GM21723 (cell line): ENCODE measurements at regions not wholly inside any gene's neighbourhood (a gene's known extent, or its start where the extent isn't known, plus 50 kb on each side); places are given as distances from the start of the nearest gene placed in this dataset.
"Not testable (repeated sequence)": the region's sequence is repeated elsewhere in the genome, so short reads cannot be mapped to it uniquely, and the experiment has no call there.

Source experiments
- ATAC-seq: cut with Tn5 transposase; IDR thresholded peaks from one replicate; pipeline ENCODE4 v1.9.1; 2021; ENCODE audit warnings: mild to moderate bottlenecking, moderate library complexity; ENCODE audit not compliant: unreplicated experiment

- ATAC-seq: not testable (repeated sequence)
Measured at GRCh38 chr3:195669310-195669709, 51.5 kb upstream of the MUC20 start.

DNA sequence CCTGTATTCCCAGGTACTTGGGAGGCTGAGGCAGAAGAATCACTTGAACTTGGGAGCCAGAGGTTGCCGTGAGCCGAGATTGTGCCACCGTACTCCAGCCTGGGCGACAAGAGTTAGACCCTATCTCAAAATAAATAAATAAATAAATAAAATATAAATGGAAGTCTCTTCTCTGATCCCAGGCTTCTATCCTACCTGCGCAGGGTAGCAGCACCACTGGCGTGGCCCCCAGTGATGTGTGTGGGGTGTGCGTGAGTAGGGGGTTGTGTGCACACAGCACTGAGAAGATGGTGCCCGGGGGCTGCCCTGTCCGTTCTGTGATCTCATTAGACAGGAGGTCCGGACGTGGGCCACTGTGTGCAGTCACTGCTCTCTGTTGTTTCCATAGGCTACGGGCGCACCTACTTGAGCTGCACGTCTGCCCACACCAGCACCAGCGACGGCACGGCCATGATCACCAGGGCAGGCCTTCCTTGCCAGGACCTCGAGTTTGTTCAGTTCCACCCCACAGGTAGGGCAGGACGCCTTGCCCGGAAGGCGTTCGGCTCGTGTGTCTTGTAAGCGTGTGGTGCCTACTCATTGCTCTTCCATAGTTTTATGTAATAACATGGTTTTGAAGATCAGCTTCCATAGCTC lies 52.5 kb upstream of the MUC20 start:
- ATAC-seq: not testable (repeated sequence)

DNA sequence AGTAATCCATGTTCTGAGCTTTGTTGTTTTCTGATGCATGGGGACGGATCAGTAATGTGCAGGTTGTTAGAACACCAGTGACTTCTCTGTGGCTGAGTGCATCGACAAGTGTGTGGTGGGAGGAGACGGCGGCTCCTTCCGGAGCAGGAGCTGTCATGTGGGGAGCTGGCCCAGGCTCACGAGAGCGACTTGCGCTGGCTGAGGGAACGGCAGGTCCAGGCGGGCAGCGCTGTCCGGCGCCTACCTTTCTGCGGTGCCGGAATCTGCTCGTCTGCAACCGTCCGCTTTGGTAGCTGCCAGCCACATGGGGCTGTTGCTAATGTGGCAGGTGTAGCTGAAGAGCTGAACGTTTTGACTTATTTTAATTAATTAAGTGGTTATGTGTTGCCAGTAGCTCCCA lies 55.5 kb upstream of the MUC20 start:
- not testable (repeated sequence) for ATAC-seq

DNA sequence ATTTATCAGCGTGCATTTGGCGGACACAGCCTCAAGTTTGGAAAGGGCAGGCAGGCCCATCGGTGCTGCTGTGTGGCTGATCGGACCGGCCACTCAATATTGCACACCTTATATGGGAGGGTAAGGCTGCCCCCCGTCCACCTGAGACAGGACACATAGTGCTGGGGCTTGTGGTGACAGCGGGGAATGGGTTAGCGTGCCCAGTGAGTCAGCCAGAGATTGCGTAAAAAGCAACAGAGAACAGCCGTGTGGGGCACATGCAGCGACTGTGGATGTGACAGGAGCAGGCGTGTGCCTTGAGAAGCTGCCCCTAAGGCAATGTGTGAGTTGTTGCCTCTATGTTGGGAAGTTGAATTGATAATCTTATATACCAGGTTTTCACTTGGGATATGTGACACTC lies 56.6 kb upstream of the MUC20 start:
- not testable (repeated sequence) for ATAC-seq

DNA sequence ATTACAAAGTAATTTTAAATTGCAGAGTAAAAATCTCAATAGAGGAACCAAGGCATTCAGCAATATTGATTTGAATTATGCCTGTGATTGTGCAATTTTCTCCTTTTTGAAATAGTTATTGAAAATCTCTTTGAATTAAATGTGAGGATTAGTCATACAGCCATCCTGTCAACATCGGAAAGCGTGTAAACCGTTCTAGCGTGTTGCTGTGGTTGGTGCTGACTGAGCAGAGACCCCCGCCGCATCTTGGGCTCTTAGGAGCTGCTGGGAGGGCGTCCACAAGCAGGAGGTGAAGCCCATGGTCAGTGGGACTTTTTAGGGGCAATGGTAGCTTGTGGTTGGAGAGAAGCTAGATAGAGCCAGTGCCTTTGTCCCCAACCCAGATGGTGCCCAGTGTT lies 61.6 kb upstream of the MUC20 start:
- not testable (repeated sequence) for ATAC-seq

DNA sequence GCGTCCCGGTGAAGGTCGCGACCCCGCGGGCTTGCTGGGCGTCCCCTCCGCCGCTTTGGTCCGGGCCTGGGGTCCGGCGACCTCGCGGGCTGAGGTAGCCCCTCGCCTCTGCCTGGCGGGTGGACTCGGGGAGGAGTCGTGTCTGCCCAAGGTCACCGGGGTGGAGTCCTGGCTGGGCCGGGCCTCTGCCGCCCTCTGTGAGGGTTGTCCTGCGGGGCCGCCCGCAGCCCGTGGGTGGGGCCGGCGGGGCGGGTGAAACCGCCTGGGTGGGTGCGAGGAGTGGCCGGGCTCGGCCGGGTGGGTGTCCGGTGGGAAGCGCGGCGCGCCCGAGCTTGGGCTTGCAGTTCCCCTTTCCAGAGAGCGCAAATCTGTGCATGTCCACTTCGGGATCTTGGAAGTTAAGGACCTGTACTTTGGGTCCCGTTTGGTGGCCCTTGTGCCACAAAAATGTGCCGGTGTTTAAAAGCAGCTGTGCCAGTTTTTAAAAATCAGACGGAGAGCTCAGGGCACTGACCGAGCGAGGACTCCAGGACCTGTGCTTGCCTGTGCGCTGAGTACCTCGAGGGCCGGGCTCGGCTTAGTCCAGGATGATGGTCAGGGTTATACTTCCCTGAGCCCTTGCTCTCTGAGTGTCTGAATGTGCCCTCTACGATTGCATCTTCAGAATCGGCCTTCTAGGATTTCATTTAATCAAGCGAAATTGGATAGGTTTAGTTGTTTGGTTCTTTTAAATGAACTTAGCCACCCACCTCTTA lies 62.2 kb upstream of the MUC20 start:
- peak; percentile 41 for ATAC-seq

GRCh38 chr3:195657475-195658372 lies 63.1 kb upstream of the MUC20 start:
- ATAC-seq: peak; percentile 86

DNA sequence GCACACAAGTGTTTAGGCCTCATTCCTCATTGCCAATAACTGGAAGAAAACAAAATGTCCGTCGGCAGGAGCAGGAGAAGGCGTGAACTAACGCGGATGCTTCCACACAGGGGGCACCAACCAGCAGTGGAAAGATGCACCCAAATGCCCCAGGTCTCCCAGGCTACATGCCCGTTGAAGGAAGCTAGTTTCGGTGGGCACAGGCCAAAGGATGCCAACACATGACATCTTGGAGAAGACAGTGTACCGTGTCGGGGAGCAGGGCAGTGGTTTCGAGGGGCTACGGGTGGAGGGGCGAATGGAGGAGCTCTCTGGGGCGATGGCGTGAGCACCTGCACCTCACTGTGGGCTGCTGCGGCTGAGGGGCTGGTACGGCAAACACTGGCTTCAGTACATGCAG lies 64.7 kb upstream of the MUC20 start:
- ATAC-seq: not testable (repeated sequence)

- ATAC-seq: not testable (repeated sequence)
Measured at GRCh38 chr3:195654746-195655145, 66.0 kb upstream of the MUC20 start.

- not testable (repeated sequence) for ATAC-seq
Measured at GRCh38 chr3:195654138-195654537, 66.6 kb upstream of the MUC20 start.

DNA sequence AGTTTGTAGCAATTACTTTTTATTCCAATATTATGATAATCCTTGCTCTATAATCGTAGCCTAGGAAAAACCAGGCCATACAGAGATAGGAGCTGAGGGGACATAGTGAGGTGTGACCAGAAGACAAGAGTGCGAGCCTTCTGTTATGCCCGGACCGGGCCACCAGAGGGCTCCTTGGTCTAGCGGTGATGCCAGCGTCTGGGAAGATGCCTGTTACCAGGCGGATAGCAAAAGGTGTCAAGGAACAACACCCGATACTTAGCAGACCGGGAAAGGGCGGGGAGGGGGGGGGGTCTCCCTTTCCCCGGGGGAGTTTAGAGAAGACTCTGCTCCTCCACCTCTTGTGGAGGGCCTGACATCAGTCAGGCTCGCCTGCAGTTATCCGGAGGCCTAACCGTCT lies 67.1 kb upstream of the MUC20 start:
- ATAC-seq: not testable (repeated sequence)

DNA sequence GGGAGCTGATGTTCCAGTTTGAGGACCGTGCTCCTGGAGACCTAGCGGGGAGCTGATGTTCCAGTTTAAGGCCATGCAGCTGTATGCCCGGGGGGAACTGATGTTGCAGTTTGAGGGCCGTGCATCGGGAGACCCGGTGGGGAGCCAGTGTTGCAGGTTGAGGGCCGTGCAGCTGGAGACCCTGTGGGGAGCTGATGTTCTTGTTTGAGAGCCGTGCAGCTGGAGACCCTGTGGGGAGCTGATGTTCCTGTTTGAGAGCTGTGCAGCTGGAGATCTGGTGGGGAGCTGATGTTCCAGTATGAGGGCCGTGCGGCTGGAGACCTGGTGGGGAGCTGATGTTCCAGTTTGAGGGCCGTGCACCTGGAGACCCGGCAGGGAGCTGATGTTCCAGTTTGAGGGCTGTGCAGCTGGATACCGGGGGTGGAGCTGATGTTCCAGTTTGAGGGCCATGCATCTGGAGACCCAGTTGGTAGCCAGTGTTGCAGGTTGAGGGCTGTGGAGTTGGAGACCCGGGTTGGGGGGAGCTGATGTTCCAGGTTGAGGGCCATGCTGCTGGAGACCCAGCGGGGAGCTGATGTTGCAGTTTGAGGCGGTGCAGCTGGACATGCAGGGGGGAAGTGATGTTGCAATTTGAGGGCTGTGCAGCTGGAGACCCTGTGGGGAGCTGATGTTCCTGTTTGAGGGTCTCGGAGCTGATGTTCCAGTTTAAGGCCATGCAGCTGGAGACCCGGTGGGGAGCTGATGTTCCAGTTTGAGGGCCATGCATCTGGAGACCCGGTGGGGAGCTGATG lies 64.4 kb upstream of the APOD start:
- not testable (repeated sequence) for ATAC-seq

DNA sequence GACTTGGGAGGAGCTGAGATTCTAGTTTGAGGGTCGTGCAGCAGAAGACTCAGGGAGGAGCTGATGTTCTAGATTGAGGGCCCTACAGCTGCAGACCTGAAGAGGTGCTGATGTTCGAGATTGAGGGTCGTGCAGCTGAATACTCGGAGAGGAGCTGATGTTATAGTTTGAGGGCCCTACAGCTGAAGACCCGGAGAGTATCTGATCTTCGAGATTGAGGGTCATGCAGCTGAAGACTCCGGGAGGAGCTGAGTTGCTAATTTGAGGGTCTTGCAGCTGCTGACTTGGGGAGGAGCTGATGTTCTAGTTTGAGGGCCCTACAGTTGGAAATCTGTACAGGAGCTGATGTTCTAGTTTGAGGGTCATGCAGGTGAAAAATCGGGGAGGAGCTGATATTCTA lies 62.1 kb upstream of the APOD start:
- not testable (repeated sequence) for ATAC-seq

GRCh38 chr3:195643245-195643644 lies 59.5 kb upstream of the APOD start:
- not testable (repeated sequence) for ATAC-seq

DNA sequence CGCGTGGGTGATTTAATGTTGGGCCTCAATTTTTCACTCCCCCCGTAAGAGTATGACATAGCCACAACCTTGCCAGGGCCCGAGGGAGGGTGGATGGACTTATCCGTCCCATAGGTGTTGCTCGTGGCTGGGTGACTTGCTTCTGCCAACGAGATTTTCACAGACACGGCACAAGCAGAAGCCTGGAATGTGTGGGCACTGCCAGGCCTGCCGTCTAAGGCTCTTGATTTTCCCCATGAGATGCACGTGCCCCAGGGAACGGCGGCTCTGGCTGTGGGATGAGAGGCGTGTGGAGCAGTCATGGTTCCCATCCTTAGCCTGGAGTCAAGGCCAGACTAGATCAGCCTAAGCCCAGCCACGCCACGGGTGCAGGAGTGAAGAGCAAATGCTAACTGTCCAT lies 58.6 kb upstream of the APOD start:
- not testable (repeated sequence) for ATAC-seq

GRCh38 chr3:195638456-195638855 lies 54.7 kb upstream of the APOD start:
- not testable (repeated sequence) for ATAC-seq

GRCh38 chr3:195637473-195638233 lies 53.9 kb upstream of the APOD start:
- ATAC-seq: not testable (repeated sequence)

GRCh38 chr3:195637011-195637410 lies 53.3 kb upstream of the APOD start:
- not testable (repeated sequence) for ATAC-seq

- not testable (repeated sequence) for ATAC-seq
Measured at GRCh38 chr3:195635898-195636685, 52.4 kb upstream of the APOD start.
